Keratinocyte (primary cell): ENCODE measurements at regions not wholly inside any gene's neighbourhood (a gene's known extent, or its start where the extent isn't known, plus 50 kb on each side); places are given as distances from the start of the nearest gene placed in this dataset.

ENCODE experiments used
- DNase-seq: peaks from one replicate; pipeline ENCODE4 v3.0.0-alpha.2; 2011; ENCODE audit warnings: low read depth, missing footprints, low spot score
- FAIRE-seq: peaks from 2 replicates; lab custom pipeline; 2011; peaks lifted over from hg19 to GRCh38; lab: Jason Lieb, UNC
- H2AFZ ChIP-seq: 2 replicates; pipeline ENCODE4 v1.6.0; 2012; ENCODE audit warnings: low read length, control low read depth, inconsistent platforms; ENCODE audit not compliant: control insufficient read depth
- H3K27ac ChIP-seq: 2 replicates; pipeline ENCODE4 v1.5.1; 2011; ENCODE audit warnings: low read length; ENCODE audit not compliant: control insufficient read depth, insufficient read depth
- H3K27me3 ChIP-seq: 3 replicates; pipeline ENCODE4 v1.6.0; 2011; ENCODE audit warnings: low read length; ENCODE audit not compliant: control insufficient read depth, insufficient read depth; ENCODE audit errors: extremely low read depth
- H3K36me3 ChIP-seq, 2 experiments: 2 replicates in 1 of 2; 3 replicates in 1 of 2; pipeline ENCODE4 v1.5.1; 2011; ENCODE audit warnings: low read length in 2 of 2, mild to moderate bottlenecking in 1 of 2; ENCODE audit not compliant: control insufficient read depth in 2 of 2, insufficient read depth in 2 of 2; ENCODE audit errors: extremely low read depth in 1 of 2
- H3K4me1 ChIP-seq: 3 replicates; pipeline ENCODE4 v1.5.1; 2011; ENCODE audit warnings: low read length; ENCODE audit not compliant: control insufficient read depth, insufficient read depth; ENCODE audit errors: extremely low read depth
- H3K4me2 ChIP-seq: 3 replicates; pipeline ENCODE4 v1.6.0; 2011; ENCODE audit warnings: low read depth, low read length; ENCODE audit not compliant: control insufficient read depth, insufficient read depth; ENCODE audit errors: extremely low read depth
- H3K4me3 ChIP-seq, 3 experiments: fragments of 200-600 bp in 1 of 3; sonication (generic) in 1 of 3; 2 replicates in 2 of 3; 3 replicates in 1 of 3; pipeline ENCODE4 v1.5.1; 2011 to 2016; ENCODE audit warnings: low read length in 3 of 3, mild to moderate bottlenecking in 3 of 3, control low read depth in 2 of 3, inconsistent platforms in 1 of 3, low read depth in 1 of 3, mixed read lengths in 1 of 3, mixed run types in 1 of 3, moderate library complexity in 1 of 3; ENCODE audit not compliant: control insufficient read depth in 2 of 3, insufficient read depth in 2 of 3; ENCODE audit errors: extremely low read depth in 1 of 3
- H3K79me2 ChIP-seq: 2 replicates; pipeline ENCODE4 v1.6.0; 2012; ENCODE audit warnings: low read length; ENCODE audit not compliant: control insufficient read depth, insufficient read depth
- H3K9ac ChIP-seq: 3 replicates; pipeline ENCODE4 v1.6.0; 2011; ENCODE audit warnings: low read length; ENCODE audit not compliant: control insufficient read depth, insufficient read depth; ENCODE audit errors: extremely low read depth
- H3K9me1 ChIP-seq: 3 replicates; pipeline ENCODE4 v1.6.0; 2011; ENCODE audit warnings: low read length; ENCODE audit not compliant: control insufficient read depth, insufficient read depth; ENCODE audit errors: extremely low read depth
- H3K9me3 ChIP-seq: 2 replicates; pipeline ENCODE4 v1.5.1; 2012; ENCODE audit warnings: low read depth, low read length; ENCODE audit not compliant: control insufficient read depth
- H4K20me1 ChIP-seq: 3 replicates; pipeline ENCODE4 v1.6.0; 2011; ENCODE audit warnings: low read length; ENCODE audit not compliant: control insufficient read depth, insufficient read depth; ENCODE audit errors: extremely low read depth
- CTCF ChIP-seq, 3 experiments: IDR thresholded peaks in 1 of 3; conservative IDR thresholded peaks in 1 of 3; optimal IDR thresholded peaks in 1 of 3; 2 replicates in 2 of 3; 3 replicates in 1 of 3; pipeline versions ENCODE3 to v1.5.1; 2011; ENCODE audit warnings: low read length in 3 of 3, mild to moderate bottlenecking in 3 of 3, moderate library complexity in 2 of 3, control low read depth in 1 of 3, inconsistent platforms in 1 of 3; ENCODE audit not compliant: insufficient read depth in 2 of 3; ENCODE audit errors: extremely low read depth in 1 of 3
- EZH2 ChIP-seq: IDR thresholded peaks from one replicate; pipeline ENCODE4 v1.6.1; 2012; ENCODE audit warnings: inconsistent platforms, mild to moderate bottlenecking, low read length, moderate library complexity
- dilution Hi-C: fragments of 300-500 bp; cut with MboI; formaldehyde crosslinking; loops from one replicate; pipeline ENCODE4 v1.7.0; 2020; ENCODE audit warnings: low sequenced_read_pairs; ENCODE audit not compliant: extremely low pct_ligation_motif_present

GRCh38 chr9:75488719-75489110 is 400.4 kb downstream of the OSTF1 start:
- H4K20me1 ChIP-seq: no peaks in the 10 kb centered on the region
- no peak for FAIRE-seq
- no peak overlapping the region for H3K27ac ChIP-seq

GRCh38 chr9:75490326-75490725 is 400.1 kb upstream of the PCSK5 start:
- H3K4me2 ChIP-seq: no peak overlapping the region
- H3K27me3 ChIP-seq: no peaks in the 10 kb centered on the region
- H3K9me3 ChIP-seq: no peaks in the 10 kb centered on the region
- TF ChIP-seq CTCF (optimal IDR thresholded peaks at IDR 0.05 in 1 of 3, IDR thresholded peaks at IDR 0.05 in 1 of 3, conservative IDR thresholded peaks at IDR 0.05 in 1 of 3; ENCODE audit: extremely low read depth in 1 of 3, insufficient read depth in 2 of 3, low read length in 3 of 3) (no peak), EZH2 (no peak)
- no peaks in the 10 kb centered on the region for H3K36me3 ChIP-seq
- H3K79me2 ChIP-seq: no peaks in the 10 kb centered on the region
- H3K9me1 ChIP-seq: no peaks in the 10 kb centered on the region
- dilution Hi-C loops: loop anchor here (25.0 kb wide), 1 partner anchor 347 kb away; no protein-coding TSS in a partner anchor
- DNase-seq (no peak), FAIRE-seq (no peak)
- no peaks in the 10 kb centered on the region for H3K4me1 ChIP-seq
- H2AFZ ChIP-seq: no peak overlapping the region
- no peak overlapping the region for H3K27ac ChIP-seq
- H3K9ac ChIP-seq: no peak overlapping the region
- H3K4me3 ChIP-seq: no peak overlapping the region
- H4K20me1 ChIP-seq: no peaks in the 10 kb centered on the region

More at GRCh38 chr9:75488719-75489110, 400.4 kb downstream of the OSTF1 start:
- Histone ChIP-seq H3K36me3 (no peaks in the 10 kb centered on the region), H3K4me2 (no peak overlapping the region), H3K9me1 (no peaks in the 10 kb centered on the region), H3K9me3 (no peaks in the 10 kb centered on the region), H3K4me1 (no peaks in the 10 kb centered on the region), H3K4me3 (no peak overlapping the region), H3K79me2 (no peaks in the 10 kb centered on the region), H2AFZ (no peak overlapping the region), H3K27me3 (no peaks in the 10 kb centered on the region), H3K9ac (no peak overlapping the region)
- TF ChIP-seq CTCF (optimal IDR thresholded peaks at IDR 0.05 in 1 of 3, IDR thresholded peaks at IDR 0.05 in 1 of 3, conservative IDR thresholded peaks at IDR 0.05 in 1 of 3; ENCODE audit: extremely low read depth in 1 of 3, insufficient read depth in 2 of 3, low read length in 3 of 3) (no peak), EZH2 (no peak)
- dilution Hi-C loops: loop anchor here (25.0 kb wide), 1 partner anchor 349 kb away; no protein-coding TSS in a partner anchor
- DNase-seq: no peak
